NCI-H1417 treated with DMSO at 0.1 percent for 48 hours (cell line): ENCODE measurements at regions not wholly inside any gene's neighbourhood (a gene's known extent, or its start where the extent isn't known, plus 50 kb on each side); places are given as distances from the start of the nearest gene placed in this dataset.

Experiments used
- DNase-seq: peaks from one replicate; lab custom pipeline; 2025; lab: John Stamatoyannopoulos, UW

DNA sequence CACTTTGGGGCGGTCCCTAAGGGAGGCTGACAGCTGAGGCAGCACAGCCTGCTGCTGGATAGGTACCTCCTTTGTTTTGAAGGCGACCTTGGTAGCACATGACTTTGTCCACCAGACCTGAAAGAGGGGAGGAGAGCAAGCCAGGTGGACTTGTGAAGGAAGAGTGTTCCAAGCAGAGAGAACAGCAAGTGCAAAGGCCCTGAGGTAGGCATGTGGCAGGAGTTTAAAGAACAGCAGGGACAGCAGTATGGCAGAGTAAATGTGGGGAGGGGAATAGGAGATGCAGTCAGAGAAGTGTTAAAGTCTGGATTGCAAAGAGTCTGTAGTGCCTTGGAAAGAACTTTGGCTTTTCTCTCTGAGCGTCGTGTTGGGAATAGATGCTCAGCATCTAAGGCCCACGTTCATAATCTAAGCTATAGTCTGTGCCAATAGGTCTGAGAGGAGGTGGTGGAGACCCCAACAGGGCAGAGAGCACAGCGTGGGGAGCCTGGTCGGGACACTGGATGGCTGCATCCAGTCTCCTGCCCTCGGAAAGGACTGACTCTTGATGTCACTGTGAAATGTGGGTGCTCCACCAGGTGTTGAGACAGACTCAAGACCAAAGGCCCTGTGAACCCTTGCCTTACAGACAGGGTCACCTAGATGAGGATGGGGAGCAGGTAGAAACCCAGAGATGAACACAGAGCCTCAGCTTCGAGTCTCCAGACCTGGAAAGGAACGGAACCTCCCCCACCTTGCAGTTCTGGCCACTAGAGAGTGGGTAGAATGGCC lies 242.1 kb upstream of the PWP1 start:
- DNase-seq: no peak

DNA sequence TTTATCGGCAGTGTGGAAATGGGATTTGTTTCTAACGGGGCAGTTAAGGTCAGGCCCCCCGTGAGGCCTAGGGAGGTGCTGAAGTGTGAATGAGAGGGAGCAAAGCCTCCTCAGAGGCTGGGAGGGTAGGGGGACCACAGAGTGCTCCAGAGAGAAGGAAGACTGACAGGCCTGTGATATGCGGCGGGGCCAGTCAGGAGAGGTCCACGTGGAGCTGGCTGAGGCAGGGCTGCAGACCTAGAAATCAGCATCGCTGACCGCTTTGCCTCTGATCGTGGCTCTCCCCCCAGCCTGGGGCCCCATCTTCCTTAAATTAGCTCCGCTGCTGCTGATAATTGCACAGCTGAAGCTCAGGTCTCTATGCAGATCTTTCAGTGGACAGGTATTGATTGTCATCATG lies 240.8 kb upstream of the PWP1 start:
- no peak for DNase-seq

DNA sequence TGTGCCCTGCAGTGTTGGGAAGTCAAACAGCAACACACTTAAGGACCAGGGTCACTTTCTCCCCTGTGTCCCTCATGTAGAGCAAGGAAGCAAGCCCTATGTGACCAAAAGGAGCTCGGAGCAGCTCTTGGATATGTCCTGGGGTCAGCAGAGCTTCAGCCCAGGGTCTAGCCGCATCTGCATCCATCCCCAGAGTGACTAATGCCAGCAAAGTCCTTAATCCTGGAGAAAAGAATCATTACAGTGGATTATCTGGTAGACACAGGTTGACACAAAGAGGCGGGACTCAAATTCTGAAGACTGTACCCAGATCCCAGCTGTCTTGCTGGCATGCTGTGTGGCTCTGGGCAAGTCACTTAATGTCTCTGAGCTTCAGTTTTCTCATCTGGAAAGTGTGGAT lies 239.1 kb upstream of the PWP1 start:
- no peak for DNase-seq

DNA sequence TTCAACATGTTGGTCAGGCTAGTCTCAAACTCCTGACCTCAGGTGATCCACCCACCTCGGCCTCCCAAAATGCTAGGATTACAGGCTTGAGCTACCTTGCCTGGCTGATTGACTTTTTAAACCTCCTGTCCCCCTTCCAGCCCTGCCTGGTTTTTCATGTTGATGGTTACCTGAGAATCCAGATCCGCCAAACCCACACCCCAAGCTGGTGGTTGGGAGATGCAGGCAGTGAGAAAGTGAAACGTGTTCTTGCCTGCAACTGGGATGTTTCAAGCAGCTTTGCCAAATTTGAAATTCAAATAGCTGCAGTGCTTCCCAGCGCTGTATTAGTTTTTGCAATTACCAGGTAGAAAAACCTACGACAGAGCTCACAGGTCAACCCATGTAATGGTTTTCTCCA lies 238.3 kb upstream of the PWP1 start:
- DNase-seq: no peak

DNA sequence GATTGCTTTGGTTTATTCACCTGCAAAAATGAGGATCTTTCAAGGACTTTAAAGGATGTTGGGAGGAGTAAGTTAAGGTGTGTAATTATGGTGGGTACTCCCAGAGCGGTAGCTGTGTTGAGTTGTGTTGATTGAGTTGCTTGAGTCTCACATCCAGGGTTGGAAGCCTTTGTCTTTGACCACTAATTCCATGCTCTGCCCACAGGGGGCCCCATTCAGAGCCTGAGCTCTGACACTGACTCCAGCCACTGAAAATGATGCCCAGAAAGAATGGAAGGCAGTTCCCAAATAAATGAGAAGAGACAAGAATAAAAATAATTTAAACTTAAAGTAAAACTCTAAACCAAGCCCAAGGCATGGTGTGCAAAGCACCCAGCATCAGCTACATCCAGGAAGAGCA lies 237.4 kb upstream of the PWP1 start:
- no peak for DNase-seq

DNA sequence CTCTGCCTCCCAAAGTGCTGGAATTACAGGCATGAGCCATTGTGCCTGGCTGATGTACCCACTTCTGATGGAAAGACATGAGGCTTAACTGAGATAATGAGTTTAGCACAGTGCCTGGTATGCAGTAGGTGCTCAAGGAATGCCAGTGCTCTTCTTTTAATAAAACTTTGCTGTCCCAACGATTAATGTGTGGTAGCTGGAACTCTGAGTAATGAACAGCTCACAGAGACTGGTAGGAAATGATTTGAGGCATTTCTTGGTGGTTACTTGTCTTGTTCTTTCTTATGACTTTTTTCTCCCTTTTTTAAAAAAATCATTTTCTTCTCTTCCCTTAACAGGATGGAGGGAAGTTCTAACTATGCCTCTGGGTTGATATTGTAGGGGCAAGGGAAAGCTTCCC lies 235.7 kb upstream of the PWP1 start:
- no peak for DNase-seq

DNA sequence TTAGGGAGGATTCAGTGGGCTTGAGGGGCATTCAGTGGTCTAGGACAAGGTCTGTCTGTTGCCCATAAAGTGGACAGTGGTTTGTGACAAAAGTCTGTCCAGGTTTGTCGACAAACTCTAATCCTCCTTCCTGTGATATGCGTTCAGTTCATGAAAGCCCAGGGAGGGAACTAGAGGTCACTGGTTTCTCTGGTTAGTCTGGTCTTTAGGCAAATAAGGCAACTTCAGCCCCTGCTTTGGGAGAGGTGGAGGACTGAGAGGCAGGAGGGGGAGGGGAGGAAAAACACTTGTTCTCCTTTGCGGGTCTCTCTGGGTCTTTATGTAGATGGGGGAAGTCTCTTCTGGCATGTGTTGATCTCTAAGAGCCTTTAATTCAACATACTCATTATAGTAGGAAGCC lies 235.1 kb upstream of the PWP1 start:
- DNase-seq: no peak

DNA sequence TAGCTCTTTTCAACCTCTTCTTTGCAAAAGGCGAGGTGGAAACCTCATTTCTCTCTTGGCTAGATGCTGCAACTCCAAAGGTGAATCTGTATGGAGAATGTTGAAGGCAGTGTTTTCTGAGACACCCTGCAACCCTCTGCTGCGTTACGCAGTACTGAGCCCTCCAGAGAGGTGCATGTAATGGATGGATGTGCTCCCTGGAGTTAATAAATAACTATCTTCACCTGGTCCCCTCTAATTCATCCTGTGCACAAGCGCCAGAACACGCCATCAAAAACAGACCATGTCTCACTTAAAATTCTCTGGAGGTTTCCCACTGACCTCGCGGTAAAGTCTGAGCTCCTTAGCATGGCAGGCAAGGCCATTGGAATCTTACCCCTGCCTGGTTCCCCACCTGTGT lies 234.4 kb upstream of the PWP1 start:
- no peak for DNase-seq

DNA sequence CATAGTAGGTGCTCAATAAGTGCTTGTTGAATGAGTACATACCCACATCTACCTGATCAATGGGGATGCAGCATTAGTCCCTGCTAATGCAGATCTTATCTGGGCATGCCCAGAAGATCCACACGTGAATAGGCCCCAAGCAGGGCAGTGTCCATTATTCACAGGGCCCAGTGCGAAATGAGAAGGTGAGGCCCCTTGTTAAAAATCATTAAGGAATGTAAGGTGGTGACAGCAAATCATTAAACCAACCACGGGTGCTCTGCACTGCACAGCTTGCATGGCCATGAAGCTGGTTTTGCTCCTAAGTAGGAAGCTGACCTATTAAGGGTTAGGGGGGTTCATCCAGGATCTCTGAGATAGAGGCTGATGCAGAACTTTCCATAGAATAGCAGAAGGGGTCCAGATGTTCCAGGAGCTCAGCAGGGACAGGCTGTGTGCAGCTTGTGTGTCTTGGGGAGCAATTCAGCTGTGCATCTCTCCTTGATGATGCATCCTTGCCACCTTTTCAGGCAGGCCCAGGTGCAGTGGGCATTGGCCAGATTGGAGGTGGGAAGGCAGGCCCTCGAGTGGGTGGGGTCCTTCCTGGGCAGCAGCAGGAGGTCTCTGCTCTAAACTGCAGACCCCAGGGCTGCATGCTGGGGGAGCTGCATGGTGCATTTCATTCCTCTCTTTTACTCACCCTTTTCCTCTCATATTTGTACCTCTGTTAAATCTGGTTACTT lies 231.3 kb upstream of the PWP1 start:
- DNase-seq: no peak

DNA sequence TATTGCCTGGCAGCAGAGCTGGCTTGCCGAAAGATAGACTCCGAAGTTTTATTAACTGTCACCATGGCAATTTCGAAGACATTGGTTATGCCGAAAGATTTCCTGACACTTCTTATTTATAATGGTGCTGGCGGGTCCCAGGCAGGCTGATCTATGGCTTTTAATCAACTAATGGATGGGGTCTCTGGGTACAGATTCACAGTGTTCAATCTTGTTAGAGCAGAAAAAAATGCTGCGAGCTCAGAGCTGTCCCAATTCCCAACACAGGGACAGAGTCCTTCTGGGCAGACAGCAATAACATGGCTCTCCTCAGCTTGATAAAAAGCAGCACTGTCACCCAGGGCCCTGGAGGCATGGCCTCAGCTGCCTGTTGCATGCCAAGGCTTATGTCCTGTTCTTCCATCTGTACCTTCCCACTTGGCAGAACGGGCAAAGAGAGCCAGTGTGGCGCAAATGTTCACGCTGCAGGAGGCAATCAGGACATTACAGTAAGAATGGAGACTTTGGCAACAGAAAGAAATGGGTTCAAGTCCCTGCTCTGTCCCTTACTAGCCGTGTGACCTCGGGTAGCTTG lies 228.2 kb upstream of the PWP1 start:
- no peak for DNase-seq

DNA sequence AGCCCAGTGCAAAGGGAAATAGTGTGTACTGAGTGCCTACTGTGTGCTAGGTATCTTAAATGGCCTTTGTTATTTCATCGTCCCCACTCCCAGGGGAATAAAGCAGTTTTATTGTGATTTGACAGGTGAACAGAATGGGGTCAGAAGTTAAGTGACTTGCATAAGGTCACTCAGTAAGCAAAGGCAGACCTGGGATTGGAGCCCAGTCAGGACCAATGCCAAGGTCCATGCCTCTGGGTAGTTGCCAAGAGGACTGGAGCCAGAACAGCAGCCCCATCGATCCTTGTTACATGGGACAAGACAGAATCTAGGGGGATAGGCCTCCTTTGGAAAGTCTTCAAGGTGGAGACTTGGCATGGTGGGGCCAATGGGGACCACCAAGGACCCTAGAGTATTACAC lies 227.4 kb upstream of the PWP1 start:
- DNase-seq: no peak

DNA sequence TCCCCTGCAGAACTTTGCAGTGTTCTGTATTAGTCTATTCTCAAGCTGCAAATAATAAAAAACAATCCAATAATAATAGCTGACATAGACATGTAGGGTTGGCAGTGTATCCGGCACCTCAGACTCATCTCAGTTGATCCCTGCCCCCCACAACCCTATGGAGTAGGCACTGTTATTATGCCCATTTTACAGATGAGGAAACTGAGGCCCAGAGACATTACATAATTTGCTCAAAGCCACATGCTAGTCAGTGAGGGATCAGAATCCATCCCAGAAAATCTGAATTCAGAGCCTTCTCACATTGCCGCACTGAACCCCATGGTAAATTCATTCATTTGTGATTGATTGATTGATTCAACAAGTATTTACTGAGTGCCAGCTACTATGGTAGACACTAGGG lies 226.6 kb upstream of the PWP1 start:
- no peak for DNase-seq

DNA sequence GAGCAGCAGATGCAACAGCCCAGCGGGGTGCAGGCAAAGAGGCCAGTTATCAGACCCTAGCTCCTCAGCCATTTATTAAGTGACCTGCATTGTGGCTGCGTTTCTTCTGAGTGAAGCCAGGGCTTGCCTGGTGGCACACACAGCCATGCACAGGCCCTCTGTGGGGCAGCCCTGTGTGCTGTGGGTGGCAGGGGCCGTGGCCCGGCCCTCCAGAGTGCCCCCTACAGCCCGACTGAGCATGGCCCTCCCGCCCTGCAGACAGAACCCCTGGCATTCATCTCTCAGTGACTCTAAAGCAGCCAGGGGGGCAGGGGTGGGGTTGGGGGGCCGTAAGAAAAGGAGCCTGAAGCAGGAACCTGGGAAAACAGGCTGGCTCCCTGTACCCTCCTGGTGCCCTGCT lies 226.0 kb upstream of the PWP1 start:
- DNase-seq: no peak

DNA sequence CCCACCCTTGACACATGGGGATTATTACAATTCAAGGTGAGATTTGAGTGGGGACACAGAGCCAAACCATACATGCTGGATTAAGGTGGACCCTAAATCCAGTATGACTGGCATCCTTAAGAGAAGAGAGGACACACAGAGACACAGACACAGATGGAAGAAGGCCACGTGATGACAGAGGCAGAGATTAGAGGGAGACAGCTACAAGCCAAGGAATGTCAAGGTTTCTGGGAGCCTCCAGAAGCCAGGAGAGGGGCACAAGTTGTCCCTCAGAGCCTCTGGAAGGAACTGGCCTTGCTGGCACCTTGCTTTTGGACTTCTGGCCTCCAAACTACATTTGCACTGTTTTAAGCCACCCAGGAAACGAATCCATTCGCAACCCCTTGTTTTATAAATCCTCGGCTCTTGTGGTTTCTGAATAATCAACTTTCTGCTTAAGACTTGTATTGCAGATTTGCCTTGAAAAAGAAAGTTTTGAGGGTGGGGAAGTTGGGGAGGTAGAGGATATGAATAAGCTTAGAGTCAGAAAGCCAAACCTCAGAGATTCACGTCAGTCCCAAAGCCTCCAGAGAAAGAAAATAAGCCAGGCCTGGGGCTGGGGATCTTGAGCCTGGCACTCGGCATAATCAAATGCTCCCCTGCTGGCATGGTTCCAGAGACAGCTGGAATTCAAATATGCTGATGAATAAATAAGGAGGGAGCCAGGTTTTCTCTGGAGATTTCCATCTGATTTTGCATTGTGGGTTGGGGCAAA lies 224.2 kb upstream of the PWP1 start:
- no peak for DNase-seq

DNA sequence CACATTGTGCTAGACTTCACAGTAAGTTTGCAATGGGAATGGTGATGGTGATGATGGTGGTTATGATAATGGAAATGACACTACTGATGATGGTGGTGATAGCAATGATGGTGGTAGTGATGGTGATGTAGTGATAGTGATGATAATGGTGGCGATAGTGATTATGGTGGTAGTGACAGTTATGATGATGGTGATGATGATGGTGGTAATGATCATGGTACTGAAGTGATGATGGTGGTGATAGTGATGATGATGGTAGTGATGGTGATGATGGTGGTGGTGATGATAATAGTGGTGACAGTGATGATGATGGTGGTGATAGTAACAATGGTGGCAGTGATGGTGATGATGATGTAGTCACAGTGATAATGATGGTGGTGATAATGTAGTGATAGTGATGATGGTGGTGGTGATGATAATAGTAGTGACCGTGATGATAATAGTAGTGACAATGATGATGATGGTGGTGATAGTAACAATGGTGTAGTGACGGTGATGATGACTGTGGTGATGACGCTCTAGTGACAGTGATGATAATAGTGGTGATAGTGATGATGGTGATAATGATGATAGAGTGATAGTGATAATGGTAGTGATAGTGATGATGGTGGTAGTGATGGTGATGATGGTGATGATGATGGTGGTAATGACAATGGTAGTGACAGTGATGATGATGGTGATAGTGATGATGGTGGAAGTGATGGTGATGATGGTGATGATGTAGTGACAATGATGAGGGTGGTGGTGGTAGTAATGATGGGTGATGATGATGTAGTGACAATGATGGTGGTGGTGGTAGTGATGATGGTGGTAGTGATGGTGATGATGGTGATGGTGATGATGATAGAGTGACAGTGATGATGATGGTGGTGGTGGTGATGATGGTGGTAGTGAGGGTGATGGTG lies 222.9 kb upstream of the PWP1 start:
- DNase-seq: no peak

DNA sequence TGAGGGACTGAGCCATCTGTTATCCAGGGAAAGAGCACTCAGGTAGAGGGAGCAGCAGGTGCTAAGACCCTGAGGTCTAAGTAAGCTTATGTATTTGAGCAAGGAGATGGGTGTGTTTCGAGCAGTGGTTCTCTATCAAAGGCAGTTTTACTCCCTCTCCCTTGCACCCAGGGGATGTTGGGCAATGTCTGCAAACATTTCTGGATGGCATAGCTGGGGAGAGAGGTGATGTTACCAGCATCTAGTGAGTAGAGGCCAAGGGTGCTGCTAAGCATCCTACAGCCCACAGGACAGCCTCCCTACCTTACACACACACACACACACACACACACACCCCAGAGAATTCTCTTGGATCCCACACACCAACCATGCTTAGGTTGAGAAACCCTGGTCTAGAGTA lies 221.0 kb upstream of the PWP1 start:
- no peak for DNase-seq

DNA sequence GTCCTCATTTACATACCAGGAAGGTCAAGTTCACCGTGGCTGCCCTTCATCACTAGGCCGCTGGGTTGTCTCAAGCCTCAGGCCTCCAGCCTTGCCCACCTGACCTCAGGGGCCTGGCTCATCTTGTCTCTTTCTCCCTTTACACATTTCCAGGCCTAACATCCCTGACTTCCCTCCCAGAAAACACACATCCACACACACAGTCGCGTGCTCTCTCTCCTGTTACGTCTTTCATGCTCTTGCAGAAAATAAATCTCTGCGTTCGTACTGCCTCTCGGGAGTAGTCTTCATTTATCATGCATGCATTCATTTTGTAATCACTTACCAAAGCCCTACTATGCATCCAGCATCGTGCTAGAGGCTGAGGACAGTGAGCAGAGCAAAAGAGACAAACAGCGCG lies 220.0 kb upstream of the PWP1 start:
- no peak for DNase-seq

DNA sequence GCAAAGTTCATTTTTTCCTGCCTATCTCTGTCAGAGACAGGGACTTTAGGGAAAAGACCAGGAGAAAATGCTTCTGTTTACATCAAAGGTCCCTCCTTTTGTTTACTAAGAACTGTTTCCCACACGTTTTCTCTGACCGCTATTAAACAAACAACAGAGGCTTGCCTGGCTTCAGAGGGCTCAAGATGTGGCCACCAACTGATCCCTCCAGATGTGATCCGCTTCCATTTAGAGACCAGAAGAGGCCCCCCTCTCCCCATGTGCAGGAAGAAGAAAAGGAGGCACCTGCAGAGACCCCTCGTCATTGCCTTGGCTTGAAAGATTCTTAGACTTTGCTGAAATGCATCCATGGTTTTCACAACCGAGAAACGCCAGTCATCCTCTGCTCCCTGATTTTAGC lies 217.9 kb upstream of the PWP1 start:
- DNase-seq: no peak

DNA sequence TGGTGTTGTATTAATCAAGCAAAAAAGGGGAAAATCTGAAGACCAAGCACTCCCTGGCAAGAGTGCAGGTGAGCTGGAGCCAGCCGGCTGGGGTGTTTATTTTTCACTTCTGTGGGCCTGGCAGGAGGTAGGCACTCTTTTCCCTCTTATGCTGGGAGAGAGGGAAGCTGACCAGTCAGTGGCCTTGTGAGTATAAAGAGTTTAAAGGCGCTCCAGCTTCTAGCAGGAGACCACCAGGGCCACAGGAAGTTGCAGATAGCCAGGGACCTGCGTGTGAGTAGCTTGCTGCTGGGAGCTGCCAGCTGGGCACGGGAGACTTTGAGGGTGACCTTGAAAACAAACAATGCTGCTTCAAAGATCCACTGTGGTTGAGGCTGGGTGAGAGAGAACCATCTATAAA lies 217.4 kb upstream of the PWP1 start:
- no peak for DNase-seq

DNA sequence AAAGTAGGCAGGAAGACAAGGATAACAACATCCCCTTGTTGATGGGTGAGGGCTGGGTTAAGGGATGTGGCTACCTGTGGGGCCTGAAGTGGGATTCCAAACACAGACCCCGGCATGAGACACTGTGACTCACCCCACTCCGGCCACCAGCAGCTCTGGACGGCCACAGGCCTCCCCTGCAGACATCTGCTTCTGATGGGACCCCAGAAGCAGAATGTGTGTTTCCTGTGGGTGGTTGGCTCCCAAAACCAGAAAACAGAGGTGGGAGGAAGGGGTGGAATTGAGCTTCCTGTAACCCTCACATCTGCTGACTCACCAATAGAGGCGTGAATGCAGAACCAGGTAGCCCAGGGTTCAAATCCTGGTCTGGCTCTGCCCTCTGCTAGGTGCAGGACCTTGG lies 216.6 kb upstream of the PWP1 start:
- DNase-seq: no peak

DNA sequence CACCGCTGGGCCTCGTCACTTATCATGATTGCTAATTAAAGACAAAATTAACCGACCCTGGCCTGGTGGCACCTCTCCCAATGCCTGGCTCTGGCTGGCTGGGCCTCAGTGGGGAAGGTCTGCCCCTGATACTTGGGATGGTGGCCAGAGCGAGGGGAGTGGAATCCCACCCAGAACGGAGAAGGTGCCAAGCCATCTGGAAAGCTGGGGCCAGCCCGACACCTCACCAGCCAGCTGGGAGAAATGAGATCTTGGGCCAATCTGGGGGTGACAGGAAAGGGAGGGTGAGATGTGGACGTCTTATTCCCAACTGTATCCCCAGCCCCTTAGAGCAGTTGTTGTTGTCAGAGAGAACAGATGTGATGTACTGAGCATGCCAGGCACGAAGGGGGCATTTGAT lies 215.0 kb upstream of the PWP1 start:
- DNase-seq: no peak

DNA sequence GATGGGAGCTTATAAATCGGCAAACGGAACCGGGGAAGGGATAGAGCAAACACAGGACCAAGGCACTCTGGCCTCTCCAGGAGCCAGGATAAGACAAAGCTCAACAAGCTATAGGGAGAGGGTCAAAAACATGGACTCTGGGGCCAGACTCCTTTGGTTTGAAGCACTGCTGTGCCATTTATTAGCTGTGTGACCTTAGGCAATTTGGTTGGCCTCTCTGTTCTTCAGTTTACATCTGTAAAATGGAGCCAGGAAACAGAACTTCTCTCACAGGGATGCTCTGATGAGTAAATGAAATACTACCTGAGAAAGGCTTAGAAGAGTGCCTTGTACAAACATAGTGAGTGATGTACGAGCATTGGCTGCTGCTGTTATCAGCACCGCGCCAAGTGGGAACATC lies 213.3 kb upstream of the PWP1 start:
- DNase-seq: no peak
